Activated naive CD8-positive, alpha-beta T cell treated with anti-CD3 and anti-CD28 coated beads, Interleukin-2, amount 10 ng/mL, durations not matched to agents 7 days and 5 days (primary cell): ENCODE measurements at regions not wholly inside any gene's neighbourhood (a gene's known extent, or its start where the extent isn't known, plus 50 kb on each side); places are given as distances from the start of the nearest gene placed in this dataset.
"Not testable (repeated sequence)": the region's sequence is repeated elsewhere in the genome, so short reads cannot be mapped to it uniquely, and the experiment has no call there.

Experiments
- ATAC-seq: fragments of 150-1000 bp; cut with Tn5 transposase; one replicate; pipeline ENCODE4 v1.10.0; 2021; ENCODE audit warnings: low read depth, moderate library complexity
- POLR2A ChIA-PET: fragments of 350-600 bp; sonication (Branson Sonifier 250); formaldehyde crosslinking; loops from one replicate; lab custom pipeline; 2021; ENCODE audit warnings: antibody characterized with exemption; lab: Charles Lee
- DNase-seq: peaks from one replicate; pipeline ENCODE4 v3.0.0; 2021
- H3K27ac Mint-ChIP-seq: one replicate; pipeline ENCODE4 v1.8.0; 2022; ENCODE audit warnings: mild to moderate bottlenecking, mixed read lengths
- H3K27me3 Mint-ChIP-seq: one replicate; pipeline ENCODE4 v1.8.0; 2022; ENCODE audit warnings: mild to moderate bottlenecking, moderate library complexity, mixed read lengths
- H3K36me3 Mint-ChIP-seq: one replicate; pipeline ENCODE4 v1.8.0; 2021; ENCODE audit warnings: mild to moderate bottlenecking, mixed read lengths
- H3K4me1 Mint-ChIP-seq: one replicate; pipeline ENCODE4 v1.8.0; 2021; ENCODE audit warnings: mixed read lengths
- H3K4me3 Mint-ChIP-seq: one replicate; pipeline ENCODE4 v1.8.0; 2022; ENCODE audit warnings: mild to moderate bottlenecking, moderate library complexity, mixed read lengths
- H3K9me3 Mint-ChIP-seq: one replicate; pipeline ENCODE4 v1.8.0; 2021; ENCODE audit warnings: mixed read lengths

DNA sequence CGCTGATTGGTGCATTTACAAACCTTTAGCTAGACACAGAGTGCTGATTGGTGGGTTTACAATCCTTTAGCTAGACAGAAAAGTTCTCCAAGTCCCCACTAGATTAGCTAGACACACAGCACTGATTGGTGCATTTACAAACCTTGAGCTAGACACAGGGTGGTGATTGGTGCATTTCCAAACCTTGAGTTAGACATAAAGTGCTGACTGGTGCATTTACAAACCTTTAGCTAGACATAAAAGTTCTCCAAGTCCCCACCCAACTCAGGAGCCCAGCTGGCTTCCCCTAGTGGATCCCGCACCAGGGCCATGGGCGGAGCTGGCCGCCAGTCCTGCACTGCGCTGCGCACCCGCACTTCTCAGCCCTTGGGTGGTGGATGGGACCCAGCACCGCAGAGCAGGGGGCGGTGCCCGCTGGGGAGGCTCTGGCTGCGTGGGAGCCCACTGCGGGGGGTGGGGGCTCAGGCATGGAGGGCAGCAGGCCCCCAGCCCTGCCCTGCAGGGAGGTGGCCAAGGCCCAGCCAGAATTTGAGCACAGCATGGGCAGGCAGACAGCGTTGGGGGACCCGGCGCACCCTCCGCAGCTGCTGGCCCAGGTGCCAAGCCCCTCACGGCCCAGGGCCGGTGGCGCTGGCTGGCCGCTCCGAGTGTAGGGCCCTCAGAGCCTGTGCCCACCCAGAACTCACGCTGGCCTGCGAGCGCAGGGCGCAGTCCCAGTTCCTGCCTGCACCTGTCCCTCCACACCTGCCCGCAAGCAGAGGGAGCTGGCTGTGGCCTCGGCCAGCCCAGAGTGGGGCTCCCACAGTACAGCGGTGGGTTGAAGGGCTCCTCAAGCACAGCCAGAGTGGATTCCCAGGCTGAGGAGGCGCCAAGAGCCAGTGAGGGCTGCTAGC is 608.9 kb upstream of the LCORL start:
- no peaks in the 10 kb centered on the region for H3K9me3 Mint-ChIP-seq
- H3K4me1 Mint-ChIP-seq = no peaks in the 10 kb centered on the region
- POLR2A ChIA-PET = no interaction called here
- no peaks in the 10 kb centered on the region for H3K27me3 Mint-ChIP-seq
- H3K27ac Mint-ChIP-seq = no peak overlapping the region
- no peaks in the 10 kb centered on the region for H3K36me3 Mint-ChIP-seq
- ATAC-seq (no peak), DNase-seq (no peak)
- no peak overlapping the region for H3K4me3 Mint-ChIP-seq

DNA sequence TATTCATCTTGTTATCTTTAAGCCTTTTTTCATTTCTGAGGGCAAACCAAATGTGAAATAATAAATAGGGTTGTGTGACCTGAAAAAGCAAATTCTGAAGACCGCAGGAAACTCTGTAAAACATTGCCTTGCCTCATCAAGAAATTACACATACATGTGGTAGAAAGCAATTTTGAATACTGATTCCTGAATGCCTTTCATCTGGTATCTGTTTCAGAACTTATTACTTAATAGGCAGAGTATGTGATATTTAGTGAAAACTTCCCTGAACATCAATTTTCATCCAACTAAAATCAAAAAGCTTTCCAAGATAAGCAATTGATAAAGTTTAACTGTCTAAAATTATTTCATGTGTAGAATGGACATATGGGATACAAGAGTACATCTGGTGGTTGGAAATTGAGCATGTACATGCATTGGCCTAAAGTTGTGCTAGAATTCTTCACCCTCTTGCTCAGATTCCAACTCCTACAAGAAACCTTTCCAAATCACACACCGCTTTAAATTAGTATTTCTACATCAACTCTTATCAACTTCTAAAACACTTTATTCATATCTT is 606.0 kb upstream of the LCORL start:
- ATAC-seq (no peak), DNase-seq (no peak)
- no peaks in the 10 kb centered on the region for H3K4me1 Mint-ChIP-seq
- H3K27ac Mint-ChIP-seq = no peak overlapping the region
- no peaks in the 10 kb centered on the region for H3K36me3 Mint-ChIP-seq
- no peak overlapping the region for H3K4me3 Mint-ChIP-seq
- POLR2A ChIA-PET = no interaction called here
- H3K9me3 Mint-ChIP-seq = no peaks in the 10 kb centered on the region
- H3K27me3 Mint-ChIP-seq = no peaks in the 10 kb centered on the region

- no peak overlapping the region for H3K4me3 Mint-ChIP-seq
- no peaks in the 10 kb centered on the region for H3K27me3 Mint-ChIP-seq
- no peak overlapping the region for H3K27ac Mint-ChIP-seq
- H3K4me1 Mint-ChIP-seq = no peaks in the 10 kb centered on the region
- DNase-seq = no peak
- POLR2A ChIA-PET = no interaction called here
- no peaks in the 10 kb centered on the region for H3K9me3 Mint-ChIP-seq
- no peaks in the 10 kb centered on the region for H3K36me3 Mint-ChIP-seq
- no peak for ATAC-seq
These were observed 605.4 kb upstream of the LCORL start for GRCh38 chr4:18626996-18627395.

GRCh38 chr4:18626366-18626765 is 604.8 kb upstream of the LCORL start:
- DNase-seq (no peak), ATAC-seq (no peak)
- Mint-ChIP-seq H3K9me3 (no peaks in the 10 kb centered on the region), H3K27me3 (no peaks in the 10 kb centered on the region), H3K4me3 (no peak overlapping the region), H3K4me1 (no peaks in the 10 kb centered on the region), H3K27ac (no peak overlapping the region), H3K36me3 (no peaks in the 10 kb centered on the region)
- POLR2A ChIA-PET = no interaction called here

GRCh38 chr4:18621186-18621585 is 599.6 kb upstream of the LCORL start:
- H3K4me1 Mint-ChIP-seq = no peaks in the 10 kb centered on the region
- ATAC-seq (no peak), DNase-seq (no peak)
- no peak overlapping the region for H3K27ac Mint-ChIP-seq
- no peaks in the 10 kb centered on the region for H3K27me3 Mint-ChIP-seq
- no peaks in the 10 kb centered on the region for H3K36me3 Mint-ChIP-seq
- no peaks in the 10 kb centered on the region for H3K9me3 Mint-ChIP-seq
- POLR2A ChIA-PET = no interaction called here
- no peak overlapping the region for H3K4me3 Mint-ChIP-seq

DNA sequence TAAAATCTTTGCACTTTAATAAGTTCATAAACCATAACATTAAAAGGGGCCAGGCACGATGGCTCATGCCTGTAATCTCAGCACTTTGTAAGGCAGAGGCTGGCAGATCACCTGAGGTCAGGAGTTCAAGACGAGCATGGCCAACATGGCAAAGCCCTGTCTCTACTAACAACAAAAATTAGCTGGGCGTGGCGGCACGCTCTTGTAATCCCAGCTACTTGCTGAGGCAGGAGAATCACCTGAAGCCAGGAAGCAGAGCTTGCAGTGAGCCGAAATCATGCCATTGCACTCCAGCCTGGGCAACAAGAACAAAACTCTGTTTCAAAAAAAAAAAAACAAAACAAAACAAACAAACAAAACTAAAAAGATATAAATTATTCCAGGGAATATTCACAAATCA is 595.2 kb upstream of the LCORL start:
- POLR2A ChIA-PET = no interaction called here
- Mint-ChIP-seq H3K27me3 (no peaks in the 10 kb centered on the region), H3K4me1 (no peaks in the 10 kb centered on the region), H3K4me3 (no peak overlapping the region), H3K36me3 (no peaks in the 10 kb centered on the region), H3K9me3 (no peaks in the 10 kb centered on the region), H3K27ac (no peak overlapping the region)
- ATAC-seq = no peak
- DNase-seq = no peak

- DNase-seq (no peak), ATAC-seq (no peak)
- Mint-ChIP-seq H3K36me3 (no peaks in the 10 kb centered on the region), H3K27me3 (no peaks in the 10 kb centered on the region), H3K27ac (no peak overlapping the region), H3K4me3 (no peak overlapping the region), H3K9me3 (peaks cover 4% of the 10 kb centered on the region), H3K4me1 (no peaks in the 10 kb centered on the region)
- POLR2A ChIA-PET = no interaction called here
These were observed 589.5 kb upstream of the LCORL start for GRCh38 chr4:18611026-18611425.

- peaks cover 4% of the 10 kb centered on the region for H3K9me3 Mint-ChIP-seq
- ATAC-seq (no peak), DNase-seq (no peak)
- no peaks in the 10 kb centered on the region for H3K4me1 Mint-ChIP-seq
- H3K4me3 Mint-ChIP-seq = no peak overlapping the region
- no peaks in the 10 kb centered on the region for H3K36me3 Mint-ChIP-seq
- no peaks in the 10 kb centered on the region for H3K27me3 Mint-ChIP-seq
- POLR2A ChIA-PET = no interaction called here
- no peak overlapping the region for H3K27ac Mint-ChIP-seq
These were observed 587.5 kb upstream of the LCORL start for GRCh38 chr4:18608908-18609533.

DNA sequence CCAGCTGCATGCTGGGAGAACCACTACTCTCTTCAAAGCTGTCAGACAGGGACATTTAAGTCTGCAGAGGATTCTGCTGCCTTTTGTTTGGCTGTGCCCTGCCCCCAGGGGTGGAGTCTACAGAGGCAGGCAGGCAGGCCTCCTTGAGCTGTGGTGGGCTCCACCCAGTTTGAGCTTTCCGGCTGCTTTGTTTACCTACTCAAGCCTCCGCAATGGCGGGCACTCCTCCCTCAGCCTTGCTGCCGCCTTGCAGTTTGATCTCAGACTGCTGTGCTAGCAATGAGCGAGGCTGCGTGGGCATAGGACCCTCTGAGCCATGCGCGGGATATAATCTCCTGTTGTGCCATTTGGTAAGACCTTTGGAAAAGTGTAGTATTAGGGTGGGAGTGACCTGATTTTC is 581.1 kb upstream of the LCORL start:
- H3K9me3 Mint-ChIP-seq, H3K27ac Mint-ChIP-seq, ATAC-seq, POLR2A ChIA-PET, H3K4me3 Mint-ChIP-seq, H3K4me1 Mint-ChIP-seq, H3K27me3 Mint-ChIP-seq, DNase-seq, H3K36me3 Mint-ChIP-seq: not testable (repeated sequence)

DNA sequence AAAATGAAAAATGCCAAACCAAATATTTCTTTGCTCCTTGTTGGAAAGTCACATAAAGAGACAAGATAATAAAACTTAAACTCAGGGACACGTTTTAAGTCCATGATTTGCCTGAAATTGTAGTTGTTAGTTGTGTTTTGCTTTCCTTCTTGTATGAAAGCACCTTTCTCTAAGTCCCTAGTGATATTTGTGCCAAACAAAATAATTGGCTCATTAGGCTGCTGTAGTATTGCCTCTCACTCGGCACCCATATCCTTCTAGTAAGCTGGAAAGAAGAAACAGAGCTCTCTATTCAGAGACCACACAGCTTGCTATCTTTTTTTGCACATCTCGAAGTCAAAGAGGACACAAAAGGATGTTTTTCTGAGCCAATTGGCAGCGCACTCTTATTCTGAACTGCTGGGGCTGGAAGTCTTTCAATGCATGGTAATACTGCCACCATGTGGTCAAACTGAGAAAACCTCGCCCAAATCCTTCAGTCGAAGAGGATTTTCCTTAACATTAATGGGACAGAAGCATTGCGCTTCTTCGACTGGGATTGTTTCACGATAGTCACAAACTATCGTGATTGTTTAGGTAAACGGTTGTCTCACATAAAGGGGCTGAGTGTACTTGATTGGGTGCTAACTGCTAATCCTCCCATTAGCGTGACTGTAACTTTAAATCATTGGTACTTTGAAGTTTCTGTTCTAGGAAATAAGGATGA is 571.9 kb upstream of the LCORL start:
- POLR2A ChIA-PET = no interaction called here
- H3K4me1 Mint-ChIP-seq = peaks cover 2% of the 10 kb centered on the region
- no peaks in the 10 kb centered on the region for H3K36me3 Mint-ChIP-seq
- H3K4me3 Mint-ChIP-seq = no peak overlapping the region
- no peak overlapping the region for H3K27ac Mint-ChIP-seq
- H3K27me3 Mint-ChIP-seq = peaks cover 5% of the 10 kb centered on the region
- H3K9me3 Mint-ChIP-seq = no peaks in the 10 kb centered on the region
- DNase-seq (no peak), ATAC-seq (peak; percentile 66)

DNA sequence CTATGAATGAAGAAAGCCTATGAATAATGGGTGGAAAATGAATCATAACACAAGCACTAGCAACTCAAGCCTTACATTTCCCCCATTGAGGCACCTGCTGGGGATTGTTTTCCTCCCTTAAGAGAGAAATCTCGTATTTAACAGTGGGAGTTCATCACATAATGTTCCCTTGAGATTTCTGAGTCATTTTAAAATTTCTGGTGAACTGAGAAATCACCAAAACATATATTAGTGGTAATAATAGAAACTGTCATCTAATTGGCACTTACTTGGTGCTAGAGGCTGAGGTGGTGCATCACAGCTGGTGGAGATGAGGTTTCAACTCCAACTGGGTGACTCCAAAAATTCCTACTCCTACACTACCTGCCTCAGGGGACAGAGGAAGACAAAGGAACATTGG is 561.3 kb upstream of the LCORL start:
- Mint-ChIP-seq H3K27ac (no peak overlapping the region), H3K4me3 (no peak overlapping the region), H3K27me3 (peaks cover 2% of the 10 kb centered on the region), H3K4me1 (no peaks in the 10 kb centered on the region), H3K9me3 (no peaks in the 10 kb centered on the region), H3K36me3 (no peaks in the 10 kb centered on the region)
- POLR2A ChIA-PET = no interaction called here
- DNase-seq (no peak), ATAC-seq (no peak)

- no peak overlapping the region for H3K27ac Mint-ChIP-seq
- no peaks in the 10 kb centered on the region for H3K4me1 Mint-ChIP-seq
- no peaks in the 10 kb centered on the region for H3K36me3 Mint-ChIP-seq
- ATAC-seq = no peak
- POLR2A ChIA-PET = no interaction called here
- no peaks in the 10 kb centered on the region for H3K9me3 Mint-ChIP-seq
- no peak for DNase-seq
- H3K4me3 Mint-ChIP-seq = no peak overlapping the region
- no peaks in the 10 kb centered on the region for H3K27me3 Mint-ChIP-seq
These were observed 556.8 kb upstream of the LCORL start for GRCh38 chr4:18578307-18578706.

- Mint-ChIP-seq H3K27ac (no peak overlapping the region), H3K36me3 (no peaks in the 10 kb centered on the region), H3K4me3 (no peak overlapping the region), H3K4me1 (no peaks in the 10 kb centered on the region), H3K27me3 (no peaks in the 10 kb centered on the region), H3K9me3 (no peaks in the 10 kb centered on the region)
- no peak for DNase-seq
- POLR2A ChIA-PET = no interaction called here
- no peak for ATAC-seq
These were observed 550.9 kb upstream of the LCORL start for GRCh38 chr4:18572481-18572880.
